ENCODE measurements at regions not wholly inside any gene's neighbourhood (a gene's known extent, or its start where the extent isn't known, plus 50 kb on each side); places are given as distances from the start of the nearest gene placed in this dataset.

DNA sequence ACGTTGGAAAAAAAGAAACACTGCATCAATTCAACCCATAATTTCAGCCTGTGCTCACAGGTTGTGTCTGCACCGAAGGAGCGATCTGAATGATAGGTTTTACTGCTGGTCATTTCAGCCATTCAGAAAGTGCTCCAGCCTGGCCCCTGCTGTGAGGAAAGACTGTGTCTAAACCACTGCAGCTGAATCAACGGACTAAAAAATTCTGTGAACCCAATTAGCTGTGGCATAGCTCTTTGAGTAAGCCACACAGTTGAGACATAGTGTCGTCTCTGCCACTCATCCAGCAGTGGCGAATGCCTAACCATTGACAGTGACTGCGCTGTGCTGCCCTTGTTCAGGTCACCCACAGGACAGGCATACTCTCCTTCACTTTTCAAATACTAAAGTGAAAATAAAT lies 179.8 kb downstream of the COG6 start:
- TF ChIP-seq, protein P1, sequence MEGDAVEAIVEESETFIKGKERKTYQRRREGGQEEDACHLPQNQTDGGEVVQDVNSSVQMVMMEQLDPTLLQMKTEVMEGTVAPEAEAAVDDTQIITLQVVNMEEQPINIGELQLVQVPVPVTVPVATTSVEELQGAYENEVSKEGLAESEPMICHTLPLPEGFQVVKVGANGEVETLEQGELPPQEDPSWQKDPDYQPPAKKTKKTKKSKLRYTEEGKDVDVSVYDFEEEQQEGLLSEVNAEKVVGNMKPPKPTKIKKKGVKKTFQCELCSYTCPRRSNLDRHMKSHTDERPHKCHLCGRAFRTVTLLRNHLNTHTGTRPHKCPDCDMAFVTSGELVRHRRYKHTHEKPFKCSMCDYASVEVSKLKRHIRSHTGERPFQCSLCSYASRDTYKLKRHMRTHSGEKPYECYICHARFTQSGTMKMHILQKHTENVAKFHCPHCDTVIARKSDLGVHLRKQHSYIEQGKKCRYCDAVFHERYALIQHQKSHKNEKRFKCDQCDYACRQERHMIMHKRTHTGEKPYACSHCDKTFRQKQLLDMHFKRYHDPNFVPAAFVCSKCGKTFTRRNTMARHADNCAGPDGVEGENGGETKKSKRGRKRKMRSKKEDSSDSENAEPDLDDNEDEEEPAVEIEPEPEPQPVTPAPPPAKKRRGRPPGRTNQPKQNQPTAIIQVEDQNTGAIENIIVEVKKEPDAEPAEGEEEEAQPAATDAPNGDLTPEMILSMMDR (optimal IDR thresholded peaks at IDR 0.05 in 1 of 3, IDR thresholded peaks at IDR 0.05 in 1 of 3, conservative IDR thresholded peaks at IDR 0.05 in 1 of 3; ENCODE audit: extremely low read depth in 1 of 3, insufficient read depth in 2 of 3, low read length in 3 of 3) = no peak
- TF ChIP-seq EZH2 (IDR thresholded peaks at IDR 0.05; ENCODE audit: low read length) = no peak

Data from keratinocyte (primary cell).